Fibroblast of lung (primary cell): ENCODE measurements at regions not wholly inside any gene's neighbourhood (a gene's known extent, or its start where the extent isn't known, plus 50 kb on each side); places are given as distances from the start of the nearest gene placed in this dataset.

ENCODE experiments used
- DNase-seq, 2 donors: peaks; one replicate each; pipeline versions ENCODE4 v3.0.0 to v3.0.0-alpha.2; 2010; ENCODE audit warnings: low read depth in 2 of 2
- H2AFZ ChIP-seq: 2 replicates; pipeline ENCODE4 v1.5.1; 2012; ENCODE audit warnings: low read length, control low read depth, inconsistent platforms
- H3K27ac ChIP-seq: 2 replicates; pipeline ENCODE4 v1.5.1; 2011; ENCODE audit warnings: low read length, control low read depth; ENCODE audit not compliant: insufficient read depth
- H3K27me3 ChIP-seq: 2 replicates; pipeline ENCODE4 v1.5.1; 2011; ENCODE audit warnings: mild to moderate bottlenecking, low read length; ENCODE audit not compliant: control insufficient read depth, insufficient read depth
- H3K36me3 ChIP-seq: 2 replicates; pipeline ENCODE4 v1.5.1; 2011; ENCODE audit warnings: low read length; ENCODE audit not compliant: control insufficient read depth, insufficient read depth
- H3K4me1 ChIP-seq: 2 replicates; pipeline ENCODE4 v1.5.1; 2011; ENCODE audit warnings: low read length; ENCODE audit not compliant: control insufficient read depth, insufficient read depth; ENCODE audit errors: extremely low read depth
- H3K4me2 ChIP-seq: 2 replicates; pipeline ENCODE4 v1.5.1; 2011; ENCODE audit warnings: low read length, control low read depth; ENCODE audit not compliant: insufficient read depth; ENCODE audit errors: extremely low read depth
- H3K4me3 ChIP-seq, 4 experiments: fragments of 200-600 bp in 1 of 4; sonication (generic) in 1 of 4; replicated peaks in 1 of 4; 2 replicates each; pipeline ENCODE4 v1.5.1; 2011 to 2016; ENCODE audit warnings: low read length in 4 of 4, low read depth in 3 of 4, mild to moderate bottlenecking in 3 of 4, control low read depth in 2 of 4, inconsistent platforms in 1 of 4, mixed read lengths in 1 of 4; ENCODE audit not compliant: insufficient read depth in 1 of 4; ENCODE audit errors: control extremely low read depth in 1 of 4
- H3K79me2 ChIP-seq: 2 replicates; pipeline ENCODE4 v1.5.1; 2012; ENCODE audit warnings: mild to moderate bottlenecking, low read length, inconsistent platforms; ENCODE audit not compliant: control insufficient read depth, insufficient read depth
- H3K9ac ChIP-seq: 2 replicates; pipeline ENCODE4 v1.5.1; 2011; ENCODE audit warnings: mild to moderate bottlenecking, low read length, control low read depth; ENCODE audit not compliant: insufficient read depth
- H3K9me3 ChIP-seq: 2 replicates; pipeline ENCODE4 v1.5.1; 2012; ENCODE audit warnings: low read depth, low read length; ENCODE audit not compliant: control insufficient read depth, insufficient read depth
- H4K20me1 ChIP-seq: 2 replicates; pipeline ENCODE4 v1.5.1; 2011; ENCODE audit warnings: low read length; ENCODE audit not compliant: control insufficient read depth, insufficient read depth; ENCODE audit errors: extremely low read depth
- CTCF ChIP-seq, 2 donors: IDR thresholded peaks in 1 of 2; conservative IDR thresholded peaks in 1 of 2; 1 replicate in 1 of 2; 2 replicates in 1 of 2; pipeline ENCODE4 v1.5.1; 2011 to 2012; ENCODE audit warnings: low read length in 2 of 2, control low read depth in 1 of 2, inconsistent platforms in 1 of 2, low read depth in 1 of 2, mild to moderate bottlenecking in 1 of 2
- EZH2 ChIP-seq: IDR thresholded peaks from 2 replicates; pipeline ENCODE4 v1.5.1; 2012; ENCODE audit warnings: low read length, control low read depth, mild to moderate bottlenecking; ENCODE audit errors: missing control alignments

DNA sequence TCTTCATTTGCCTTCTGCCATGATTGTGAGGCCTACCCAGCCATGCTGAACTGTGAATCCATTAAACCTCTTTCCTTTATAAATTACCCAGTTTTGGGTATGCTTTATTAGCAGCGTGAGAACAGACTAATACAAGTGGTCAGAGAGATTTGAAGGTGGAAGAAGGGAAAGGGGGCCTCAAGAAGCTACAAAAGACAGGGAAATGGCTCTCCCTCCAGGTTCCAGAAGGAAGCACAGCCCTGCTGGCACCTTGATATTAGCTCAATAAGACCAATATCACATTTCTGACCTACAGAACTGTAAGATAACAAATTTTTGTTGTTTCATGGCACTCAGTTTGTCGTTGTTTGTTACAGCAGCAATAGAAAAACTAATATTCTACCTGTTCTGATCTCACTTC is 536.5 kb upstream of the MARCKS start:
- H3K36me3 ChIP-seq: no peaks in the 10 kb centered on the region
- H3K9me3 ChIP-seq: no peaks in the 10 kb centered on the region
- H3K4me1 ChIP-seq: no peaks in the 10 kb centered on the region
- no peak overlapping the region for H3K4me2 ChIP-seq
- no peak overlapping the region for H2AFZ ChIP-seq
- H3K9ac ChIP-seq: no peak overlapping the region
- DNase-seq: no peak
- no peaks in the 10 kb centered on the region for H3K79me2 ChIP-seq
- H3K27ac ChIP-seq: no peak overlapping the region
- H4K20me1 ChIP-seq: no peaks in the 10 kb centered on the region
- TF ChIP-seq CTCF (conservative IDR thresholded peaks at IDR 0.05 in 1 of 2, IDR thresholded peaks at IDR 0.05 in 1 of 2; ENCODE audit: low read depth in 1 of 2, low read length in 2 of 2) (no peak), EZH2 (no peak)
- no peaks in the 10 kb centered on the region for H3K27me3 ChIP-seq
- no peak overlapping the region for H3K4me3 ChIP-seq

DNA sequence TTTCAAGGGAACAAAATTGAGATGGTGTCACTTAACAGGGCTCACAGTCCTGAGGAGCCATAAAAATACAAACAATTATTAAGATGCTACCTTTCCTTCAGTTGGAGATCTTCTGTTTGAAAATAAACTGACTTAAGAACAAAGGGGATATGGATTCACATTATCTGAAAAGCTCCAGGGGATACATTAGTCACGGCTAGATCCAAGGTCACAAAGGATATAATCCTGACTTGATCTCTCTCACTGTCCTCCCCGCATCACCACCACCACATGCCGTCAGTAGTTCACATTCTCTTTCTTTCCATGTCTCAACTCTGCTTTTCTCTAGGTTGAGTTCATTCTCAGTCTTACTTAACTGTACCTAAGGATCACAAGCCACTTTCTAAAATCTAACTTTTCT is 530.4 kb upstream of the MARCKS start:
- Histone ChIP-seq H3K27ac (no peak overlapping the region), H4K20me1 (no peaks in the 10 kb centered on the region), H3K79me2 (no peaks in the 10 kb centered on the region), H3K36me3 (no peaks in the 10 kb centered on the region), H3K9me3 (no peaks in the 10 kb centered on the region), H3K4me2 (no peak overlapping the region), H3K4me1 (no peaks in the 10 kb centered on the region), H3K4me3 (no peak overlapping the region), H3K9ac (no peak overlapping the region), H3K27me3 (no peaks in the 10 kb centered on the region), H2AFZ (no peak overlapping the region)
- TF ChIP-seq EZH2 (no peak), CTCF (conservative IDR thresholded peaks at IDR 0.05 in 1 of 2, IDR thresholded peaks at IDR 0.05 in 1 of 2; ENCODE audit: low read depth in 1 of 2, low read length in 2 of 2) (no peak)
- no peak for DNase-seq

DNA sequence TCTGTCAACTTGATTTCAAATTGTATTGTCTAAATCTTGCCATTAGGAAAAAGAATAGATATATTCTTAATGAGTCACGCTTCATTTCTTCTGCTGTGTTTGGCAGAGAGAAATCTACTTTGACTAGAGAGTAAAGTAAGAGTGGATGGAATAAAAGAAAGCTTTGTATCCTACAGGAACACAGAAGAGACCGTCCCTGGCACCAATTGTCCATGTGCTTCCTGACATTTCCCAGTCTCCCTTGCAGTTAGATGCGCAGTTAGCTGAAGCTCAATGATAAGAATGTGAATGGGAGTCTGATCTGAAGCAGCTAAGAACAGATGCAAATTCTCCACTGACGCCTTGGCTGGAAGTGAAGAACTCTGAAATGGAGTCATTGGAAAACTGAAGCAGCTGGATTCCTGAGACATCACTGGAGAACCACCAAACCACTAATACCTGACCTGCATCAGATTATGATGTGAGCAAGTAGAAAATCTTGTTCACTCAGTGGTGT is 528.2 kb upstream of the MARCKS start:
- no peaks in the 10 kb centered on the region for H3K79me2 ChIP-seq
- H3K4me3 ChIP-seq: no peak overlapping the region
- H3K4me2 ChIP-seq: peak overlapping the region; percentile 56
- no peak overlapping the region for H3K9ac ChIP-seq
- H3K36me3 ChIP-seq: no peaks in the 10 kb centered on the region
- no peaks in the 10 kb centered on the region for H4K20me1 ChIP-seq
- H3K4me1 ChIP-seq: no peaks in the 10 kb centered on the region
- TF ChIP-seq CTCF (conservative IDR thresholded peaks at IDR 0.05 in 1 of 2, IDR thresholded peaks at IDR 0.05 in 1 of 2; ENCODE audit: low read depth in 1 of 2, low read length in 2 of 2): no peak
- TF ChIP-seq EZH2: no peak
- peak overlapping the region; percentile 49 for H2AFZ ChIP-seq
- no peak overlapping the region for H3K27ac ChIP-seq
- no peaks in the 10 kb centered on the region for H3K27me3 ChIP-seq
- no peaks in the 10 kb centered on the region for H3K9me3 ChIP-seq
- peak; percentile 90 to 96 for DNase-seq
